Activated CD8-positive, alpha-beta memory T cell treated with anti-CD3 and anti-CD28 coated beads, Interleukin-2, amount 10 ng/mL, durations not matched to agents 7 days and 5 days (primary cell): ENCODE measurements at regions not wholly inside any gene's neighbourhood (a gene's known extent, or its start where the extent isn't known, plus 50 kb on each side); places are given as distances from the start of the nearest gene placed in this dataset.
"Not testable (repeated sequence)": the region's sequence is repeated elsewhere in the genome, so short reads cannot be mapped to it uniquely, and the experiment has no call there.

ENCODE experiments used
- ATAC-seq: fragments of 150-1000 bp; cut with Tn5 transposase; one replicate; pipeline ENCODE4 v1.10.0; 2021; ENCODE audit warnings: moderate library complexity
- CTCF ChIA-PET: fragments of 350-600 bp; sonication (Branson Sonifier 250); formaldehyde crosslinking; loops from one replicate; lab custom pipeline; 2021; ENCODE audit warnings: antibody characterized with exemption; lab: Charles Lee
- DNase-seq: peaks from one replicate; pipeline ENCODE4 v3.0.0-alpha.2; 2020
- H3K27ac Mint-ChIP-seq: one replicate; pipeline ENCODE4 v1.8.0; 2021; ENCODE audit warnings: mild to moderate bottlenecking, mixed read lengths
- H3K27me3 Mint-ChIP-seq: one replicate; pipeline ENCODE4 v1.8.0; 2021; ENCODE audit warnings: mixed read lengths
- H3K36me3 Mint-ChIP-seq: one replicate; pipeline ENCODE4 v1.8.0; 2021; ENCODE audit warnings: mild to moderate bottlenecking, mixed read lengths
- H3K4me1 Mint-ChIP-seq: one replicate; pipeline ENCODE4 v1.8.0; 2021; ENCODE audit warnings: mixed read lengths
- H3K4me3 Mint-ChIP-seq: one replicate; pipeline ENCODE4 v1.8.0; 2021; ENCODE audit warnings: mild to moderate bottlenecking, moderate library complexity, mixed read lengths
- H3K9me3 Mint-ChIP-seq: one replicate; pipeline ENCODE4 v1.8.0; 2022; ENCODE audit warnings: low read depth, mixed read lengths

DNA sequence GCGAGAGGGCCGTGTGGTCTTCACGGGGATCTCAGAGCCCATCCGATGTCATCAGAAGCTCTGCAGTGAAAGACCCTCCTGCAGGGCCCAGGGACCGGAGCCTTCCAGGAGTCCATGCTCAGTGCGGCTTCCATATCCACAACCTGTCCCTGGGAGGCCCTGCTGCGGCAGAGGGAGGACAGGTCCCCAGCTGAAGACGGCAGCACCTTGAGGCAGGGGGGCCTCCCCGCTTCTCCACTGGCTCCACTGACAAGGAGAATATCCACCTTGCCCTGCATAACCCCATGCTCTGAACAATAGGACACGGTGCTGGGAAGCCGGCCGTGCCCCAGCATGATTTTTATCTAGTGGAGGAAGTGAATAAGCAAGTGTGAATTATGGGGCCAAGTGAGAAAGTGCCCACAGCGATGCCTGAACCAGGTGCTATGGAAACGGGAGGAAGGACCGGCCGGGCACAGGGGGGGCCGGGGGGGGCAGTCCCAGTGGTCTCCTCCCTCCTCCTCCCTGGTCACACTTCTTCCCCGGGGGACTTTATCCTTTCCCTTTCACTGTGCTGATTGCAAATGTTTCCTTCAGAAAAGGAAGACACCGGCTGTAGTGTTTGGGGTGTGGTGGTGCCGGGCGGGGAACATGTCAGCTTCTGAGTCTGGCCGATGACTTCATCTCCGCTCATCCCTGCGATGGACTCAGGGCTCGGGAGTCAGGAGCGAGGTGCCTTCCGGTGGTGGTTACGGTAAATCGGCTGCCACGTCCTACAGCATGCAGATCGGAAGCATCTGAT, 225.1 kb downstream of the ERMARD start:
- Mint-ChIP-seq H3K27ac (no peak overlapping the region), H3K4me1 (no peaks in the 10 kb centered on the region), H3K27me3 (peaks cover 11% of the 10 kb centered on the region), H3K9me3 (no peaks in the 10 kb centered on the region), H3K4me3 (no peak overlapping the region), H3K36me3 (no peaks in the 10 kb centered on the region)
- DNase-seq (no peak), ATAC-seq (no peak)
- CTCF ChIA-PET = no interaction called here

DNA sequence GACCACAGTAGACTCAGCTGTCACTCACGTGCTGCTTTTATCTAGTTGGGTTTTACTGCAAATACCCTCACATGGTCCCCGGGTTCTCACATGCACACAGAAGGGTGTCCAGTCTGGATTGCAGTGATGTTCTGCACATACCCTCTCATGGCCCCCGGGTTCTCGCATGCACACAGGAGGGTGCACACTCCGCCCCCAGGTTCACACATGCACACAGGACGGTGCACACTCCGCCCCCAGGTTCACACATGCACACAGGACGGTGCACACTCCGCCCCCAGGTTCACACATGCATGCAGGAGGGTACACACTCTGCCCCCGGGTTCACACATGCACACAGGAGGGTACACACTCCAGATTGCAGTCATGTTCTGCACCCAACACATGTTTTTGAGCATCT, 224.3 kb downstream of the ERMARD start:
- Mint-ChIP-seq H3K27ac (no peak overlapping the region), H3K9me3 (no peaks in the 10 kb centered on the region), H3K4me3 (no peak overlapping the region), H3K36me3 (no peaks in the 10 kb centered on the region), H3K27me3 (peaks cover 11% of the 10 kb centered on the region), H3K4me1 (no peaks in the 10 kb centered on the region)
- no peak for DNase-seq
- no peak for ATAC-seq
- CTCF ChIA-PET = no interaction called here

DNA sequence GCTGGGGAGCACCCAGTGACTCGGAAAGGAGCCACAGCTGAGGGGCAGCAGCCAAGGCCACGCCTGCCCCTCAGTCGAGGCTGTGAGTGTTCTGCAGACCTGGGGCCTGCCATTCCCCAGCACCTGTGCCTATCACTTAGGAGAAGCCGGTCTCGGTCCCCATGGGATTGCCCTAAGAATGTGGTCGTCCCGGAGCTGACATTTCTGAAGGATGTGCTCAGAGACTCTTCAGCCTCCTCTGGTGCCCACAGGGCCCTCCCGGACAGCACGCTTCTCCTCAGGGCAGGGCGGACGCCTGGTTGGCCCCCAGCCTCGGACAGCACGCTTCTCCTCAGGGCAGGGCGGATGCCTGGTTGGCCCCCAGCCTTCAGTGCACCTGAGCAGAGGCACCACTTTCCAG, 223.9 kb downstream of the ERMARD start:
- peaks cover 8% of the 10 kb centered on the region for H3K27me3 Mint-ChIP-seq
- no peaks in the 10 kb centered on the region for H3K4me1 Mint-ChIP-seq
- ATAC-seq = no peak
- no peak overlapping the region for H3K4me3 Mint-ChIP-seq
- CTCF ChIA-PET = no interaction called here
- no peaks in the 10 kb centered on the region for H3K9me3 Mint-ChIP-seq
- DNase-seq = no peak
- H3K36me3 Mint-ChIP-seq = no peaks in the 10 kb centered on the region
- H3K27ac Mint-ChIP-seq = no peak overlapping the region

DNA sequence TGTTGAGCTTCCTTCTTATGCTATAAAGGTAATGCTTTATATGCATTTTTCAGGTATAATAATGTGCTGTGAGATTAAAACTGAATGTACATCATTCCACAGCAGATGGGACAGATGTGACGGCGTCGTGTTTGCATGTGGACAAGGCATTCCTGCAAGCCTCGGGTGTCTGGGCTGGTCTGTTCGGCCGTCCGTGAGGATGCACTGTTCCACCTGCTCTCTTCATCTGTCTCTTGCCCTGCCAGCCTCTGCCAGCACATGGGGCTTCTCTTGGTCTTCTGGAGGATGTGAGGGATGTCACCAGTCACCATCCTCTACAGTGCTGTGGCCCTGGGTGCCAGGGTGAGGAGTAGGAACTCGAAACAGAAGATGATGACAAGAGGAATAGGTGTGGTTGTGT, 223.2 kb downstream of the ERMARD start:
- Mint-ChIP-seq H3K9me3 (no peaks in the 10 kb centered on the region), H3K4me3 (no peak overlapping the region), H3K4me1 (no peaks in the 10 kb centered on the region), H3K36me3 (no peaks in the 10 kb centered on the region), H3K27me3 (peaks cover 8% of the 10 kb centered on the region), H3K27ac (no peak overlapping the region)
- no peak for DNase-seq
- no peak for ATAC-seq
- CTCF ChIA-PET = no interaction called here

DNA sequence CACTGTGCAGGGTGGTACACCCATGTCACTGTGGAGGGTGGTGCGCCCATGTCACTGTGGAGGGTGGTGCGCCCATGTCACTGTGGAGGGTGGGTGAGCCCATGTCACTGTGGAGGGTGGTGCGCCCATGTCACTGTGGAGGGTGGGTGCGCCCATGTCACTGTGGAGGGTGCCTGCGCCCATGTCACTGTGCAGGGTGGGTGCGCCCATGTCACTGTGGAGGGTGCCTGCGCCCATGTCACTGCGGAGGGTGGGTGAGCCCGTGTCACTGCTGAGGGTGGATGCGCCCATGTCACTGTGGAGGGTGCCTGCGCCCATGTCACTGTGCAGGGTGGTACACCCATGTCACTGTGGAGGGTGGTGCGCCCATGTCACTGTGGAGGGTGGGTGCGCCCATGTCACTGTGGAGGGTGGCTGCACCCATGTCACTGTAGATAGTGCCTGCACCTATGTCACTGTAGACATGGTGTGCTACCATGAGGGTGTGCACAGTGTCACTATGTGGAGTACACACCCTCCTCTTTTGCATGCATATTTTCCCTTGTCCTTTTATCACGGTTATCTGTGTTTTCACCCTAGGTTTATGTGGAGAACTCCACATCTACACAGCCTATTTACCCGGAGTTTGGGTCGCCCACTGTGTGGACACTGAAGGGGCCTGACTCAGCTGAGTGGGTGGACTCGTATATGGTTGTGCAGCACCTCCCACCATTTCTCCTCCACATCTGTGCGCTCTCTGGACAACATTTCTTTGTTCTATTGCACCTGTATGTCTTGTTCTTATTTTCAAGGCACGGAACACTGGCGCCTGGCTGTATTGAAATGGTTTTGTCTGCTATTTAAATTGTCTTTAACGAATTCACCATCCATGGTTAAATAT, 222.4 kb downstream of the ERMARD start:
- DNase-seq, CTCF ChIA-PET, H3K9me3 Mint-ChIP-seq, H3K36me3 Mint-ChIP-seq, H3K4me1 Mint-ChIP-seq, H3K27ac Mint-ChIP-seq, ATAC-seq, H3K4me3 Mint-ChIP-seq, H3K27me3 Mint-ChIP-seq: not testable (repeated sequence)

DNA sequence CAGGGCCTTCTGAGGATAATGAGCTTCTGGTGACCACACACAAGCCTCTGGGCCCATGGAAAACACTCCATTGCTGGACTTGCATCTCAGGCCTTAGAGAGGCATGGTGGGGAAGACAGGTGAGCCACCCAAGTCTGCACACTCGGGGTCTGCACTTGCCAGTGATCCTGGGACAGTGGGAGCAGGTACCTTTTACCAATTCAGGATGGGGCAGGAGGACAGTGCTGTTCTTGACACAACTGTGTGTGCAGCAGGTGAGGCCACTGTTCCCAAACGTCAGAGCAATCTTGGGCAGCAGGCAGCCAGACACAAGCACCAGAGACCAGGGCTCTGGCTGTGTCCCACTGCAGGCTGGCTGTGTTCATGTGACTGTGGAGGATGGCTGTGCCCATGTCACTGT, 221.3 kb downstream of the ERMARD start:
- DNase-seq = no peak
- no peak for ATAC-seq
- CTCF ChIA-PET = no interaction called here
- H3K27me3 Mint-ChIP-seq = peaks cover 8% of the 10 kb centered on the region
- no peaks in the 10 kb centered on the region for H3K4me1 Mint-ChIP-seq
- H3K27ac Mint-ChIP-seq = no peak overlapping the region
- no peaks in the 10 kb centered on the region for H3K36me3 Mint-ChIP-seq
- H3K9me3 Mint-ChIP-seq = no peaks in the 10 kb centered on the region
- no peak overlapping the region for H3K4me3 Mint-ChIP-seq

DNA sequence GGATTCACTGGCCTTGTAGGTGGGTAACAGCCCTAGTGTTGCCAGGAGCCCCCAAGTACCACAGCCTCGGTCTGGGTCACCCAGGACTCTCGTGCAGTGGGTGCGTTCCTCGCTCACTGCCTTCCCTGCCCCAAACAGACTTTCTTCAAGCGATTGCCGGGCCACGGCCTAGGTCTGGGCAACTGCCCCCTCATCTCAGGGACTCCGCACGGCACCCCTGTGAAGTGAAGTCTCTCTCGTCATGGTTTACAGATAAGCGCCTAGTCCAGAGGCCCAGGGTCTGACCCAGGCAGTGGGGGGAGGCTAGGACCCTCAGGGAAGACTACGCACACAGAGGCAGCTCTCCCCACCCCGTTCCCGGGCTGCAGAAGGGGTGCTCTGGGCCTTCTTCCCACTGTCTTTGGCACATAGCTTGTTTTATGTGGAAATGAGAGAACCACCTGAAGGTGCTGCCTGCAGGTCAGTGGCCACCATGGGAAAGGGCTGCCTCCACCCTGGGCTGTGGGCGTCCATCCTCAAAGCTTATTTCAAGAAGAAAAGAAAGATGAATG, 220.8 kb downstream of the ERMARD start:
- Mint-ChIP-seq H3K36me3 (no peaks in the 10 kb centered on the region), H3K4me1 (no peaks in the 10 kb centered on the region), H3K27ac (no peak overlapping the region), H3K9me3 (no peaks in the 10 kb centered on the region), H3K27me3 (peaks cover 2% of the 10 kb centered on the region), H3K4me3 (no peak overlapping the region)
- CTCF ChIA-PET = no interaction called here
- DNase-seq (no peak), ATAC-seq (no peak)

DNA sequence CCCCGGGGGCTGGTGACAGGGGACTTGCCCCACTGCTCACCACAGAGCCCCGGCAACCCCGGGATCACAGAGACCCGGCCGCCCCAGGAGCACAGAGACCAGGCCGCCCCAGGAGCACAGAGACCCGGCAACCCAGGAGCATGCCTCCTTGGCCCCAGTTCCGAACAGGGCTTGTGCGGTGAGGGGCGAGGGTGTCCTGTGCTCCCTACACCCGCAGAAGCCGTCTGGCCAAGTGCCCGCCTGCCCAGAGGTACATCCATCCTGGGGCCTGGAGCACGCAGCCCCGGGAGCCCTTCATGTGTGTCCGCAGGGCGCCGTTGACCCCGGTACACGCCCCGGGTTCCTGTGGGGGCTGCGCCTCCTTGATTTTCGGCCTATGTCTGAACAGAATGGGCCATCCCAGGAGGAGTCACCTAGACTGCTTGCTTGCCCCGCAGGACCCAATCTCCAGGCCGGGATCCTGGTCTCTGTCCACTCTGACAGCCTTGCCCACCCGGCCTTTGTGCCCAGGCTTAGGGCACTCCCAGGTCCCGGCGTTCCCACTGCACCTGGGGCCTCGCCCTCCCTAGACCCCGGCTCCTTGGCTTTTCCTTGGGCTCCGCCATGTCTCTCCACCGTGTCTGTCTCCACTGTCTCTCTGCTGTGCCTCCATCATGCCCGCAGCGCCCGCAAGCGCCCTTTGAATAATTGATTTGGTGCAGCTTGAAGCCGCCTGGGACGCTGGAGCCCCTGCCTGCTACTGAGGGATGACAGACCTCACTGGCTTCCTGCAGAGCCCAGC, 219.8 kb downstream of the ERMARD start:
- Mint-ChIP-seq H3K4me3 (no peak overlapping the region), H3K27ac (no peak overlapping the region), H3K36me3 (no peaks in the 10 kb centered on the region), H3K4me1 (no peaks in the 10 kb centered on the region), H3K9me3 (no peaks in the 10 kb centered on the region), H3K27me3 (peaks cover 2% of the 10 kb centered on the region)
- CTCF ChIA-PET = no interaction called here
- no peak for DNase-seq
- no peak for ATAC-seq

DNA sequence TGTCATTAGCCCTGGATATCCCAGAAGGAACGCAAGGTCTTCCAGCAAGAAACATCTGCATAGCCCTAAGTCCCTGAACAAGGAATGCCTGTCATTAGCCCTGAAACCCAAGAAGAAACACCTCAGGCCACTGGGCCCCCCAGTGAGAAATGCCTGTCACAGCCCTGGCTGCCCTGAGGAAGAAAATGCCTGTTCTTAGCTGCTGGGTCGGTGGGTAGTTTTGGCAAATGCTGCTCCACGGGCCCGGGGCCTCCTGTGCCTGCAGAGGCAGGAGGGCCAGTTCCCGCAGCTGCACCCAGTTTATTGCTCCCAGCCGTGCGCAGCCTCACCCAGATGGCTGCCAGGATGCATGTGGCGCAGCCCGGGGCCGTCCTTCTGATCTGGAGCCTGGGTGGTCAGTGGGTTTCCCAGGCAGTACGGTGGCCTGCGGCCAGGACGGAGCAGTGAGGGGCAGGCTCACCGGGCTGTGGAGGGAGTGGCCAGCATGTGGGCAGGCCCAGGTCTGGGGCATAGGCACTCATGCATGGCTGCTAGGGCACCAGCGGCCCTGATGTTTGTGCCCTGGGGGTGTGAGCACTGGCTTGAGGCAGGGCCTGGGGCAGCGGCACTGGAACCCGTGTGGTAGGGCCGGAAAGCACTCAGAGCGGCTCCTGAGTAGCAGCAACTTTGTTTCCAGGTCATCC, 219.0 kb downstream of the ERMARD start:
- CTCF ChIA-PET = no interaction called here
- Mint-ChIP-seq H3K36me3 (no peaks in the 10 kb centered on the region), H3K27me3 (peaks cover 3% of the 10 kb centered on the region), H3K4me3 (no peak overlapping the region), H3K9me3 (no peaks in the 10 kb centered on the region), H3K4me1 (no peaks in the 10 kb centered on the region), H3K27ac (no peak overlapping the region)
- ATAC-seq (no peak), DNase-seq (no peak)

DNA sequence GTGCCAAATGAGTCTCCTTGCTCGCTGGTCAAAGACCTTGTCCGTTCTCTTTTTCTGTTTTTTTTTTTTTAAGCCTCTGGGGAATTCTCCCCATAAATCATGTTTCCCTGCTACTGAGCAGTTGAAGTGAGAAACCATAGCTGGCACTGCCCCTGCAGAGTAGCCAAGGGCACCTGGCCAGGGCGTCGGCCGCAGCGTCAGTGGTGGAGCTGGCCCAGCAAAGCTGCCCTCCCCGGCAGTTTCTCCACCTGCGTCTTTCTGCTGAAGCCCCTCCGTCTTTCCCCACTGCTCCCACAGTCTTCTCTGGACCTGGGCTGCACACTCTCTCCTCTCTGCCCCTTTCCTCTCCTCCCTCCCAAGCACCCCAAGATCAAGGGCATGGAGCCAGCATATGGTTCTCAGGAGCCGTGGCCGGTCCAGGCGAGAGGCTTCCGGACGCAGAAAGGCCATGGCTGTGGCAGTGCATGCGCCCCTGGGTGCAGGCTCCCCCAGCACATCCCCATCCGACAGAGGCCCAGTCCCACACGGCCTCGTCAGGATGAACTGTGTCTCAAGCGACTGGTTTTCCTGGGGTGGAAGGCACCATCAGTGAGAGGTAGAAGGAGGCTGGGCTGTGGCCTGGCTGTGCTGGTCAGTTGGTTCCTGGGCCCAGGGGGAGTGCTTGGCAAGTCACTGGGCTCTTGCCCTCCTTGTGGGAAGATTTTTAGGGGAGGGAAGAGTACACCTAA, 218.1 kb downstream of the ERMARD start:
- DNase-seq = no peak
- H3K36me3 Mint-ChIP-seq = no peaks in the 10 kb centered on the region
- CTCF ChIA-PET = no interaction called here

DNA sequence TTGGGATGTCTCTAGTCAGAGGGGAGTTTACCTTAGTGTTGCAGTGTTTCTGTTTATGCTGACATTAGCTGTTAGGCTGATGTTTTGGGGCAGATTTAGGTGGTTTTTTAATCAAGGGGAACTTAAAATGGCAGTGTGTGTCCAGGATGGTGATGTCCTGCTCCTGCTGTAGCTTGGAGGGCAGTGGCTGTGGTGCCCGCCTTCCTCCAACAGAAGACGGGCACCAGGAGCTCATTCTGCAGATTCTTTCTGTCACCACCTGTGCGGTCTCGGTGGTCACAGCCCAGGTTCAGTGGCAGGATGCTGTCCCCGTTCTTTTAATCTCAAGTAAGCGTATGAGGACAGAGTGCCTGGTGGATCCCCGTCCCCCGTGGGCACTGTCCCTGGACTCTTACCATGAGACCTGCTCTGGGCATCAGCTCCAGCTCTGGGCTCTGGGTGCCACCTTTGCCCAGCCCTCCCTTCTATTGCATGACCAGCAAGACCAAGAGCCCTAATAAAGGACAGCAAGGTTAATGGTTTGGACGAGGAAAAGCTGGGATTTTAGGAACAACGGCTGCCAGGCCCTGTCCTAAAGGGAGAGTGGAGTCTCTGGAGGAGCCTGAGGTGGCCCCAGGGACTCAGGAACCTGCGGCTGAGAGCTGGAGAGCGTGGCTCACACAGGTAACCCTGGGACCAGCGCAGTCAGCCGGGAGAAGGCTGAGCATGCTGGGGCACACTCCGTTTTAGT, 217.3 kb downstream of the ERMARD start:
- Mint-ChIP-seq H3K9me3 (no peaks in the 10 kb centered on the region), H3K36me3 (no peaks in the 10 kb centered on the region), H3K4me1 (no peaks in the 10 kb centered on the region), H3K27ac (no peak overlapping the region), H3K27me3 (peaks cover 3% of the 10 kb centered on the region), H3K4me3 (no peak overlapping the region)
- CTCF ChIA-PET = no interaction called here
- ATAC-seq (no peak), DNase-seq (peak; percentile 19)

More for the DNA sequence above, 218.1 kb downstream of the ERMARD start:
- peaks cover 3% of the 10 kb centered on the region for H3K27me3 Mint-ChIP-seq
- no peak for ATAC-seq
- H3K4me3 Mint-ChIP-seq = no peak overlapping the region
- no peak overlapping the region for H3K27ac Mint-ChIP-seq
- no peaks in the 10 kb centered on the region for H3K4me1 Mint-ChIP-seq
- H3K9me3 Mint-ChIP-seq = no peaks in the 10 kb centered on the region

DNA sequence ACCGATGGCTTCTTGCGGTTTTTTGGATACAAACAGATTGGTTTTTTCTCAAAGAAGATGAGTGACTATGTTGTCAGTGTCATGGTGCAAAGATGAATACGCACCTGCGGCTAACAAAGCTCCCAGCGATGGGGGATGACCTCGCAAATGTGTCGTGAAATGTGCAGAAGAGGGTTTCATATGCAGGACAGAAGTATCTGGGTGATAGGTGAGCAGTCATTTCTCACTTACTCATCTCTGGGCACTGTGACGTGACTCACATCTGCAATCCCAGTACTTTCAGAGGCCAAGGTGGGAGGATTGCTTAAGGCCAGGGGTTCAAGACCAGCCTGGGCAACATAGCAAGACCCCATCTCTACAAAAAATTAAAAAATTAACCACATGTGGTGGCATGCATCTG, 216.3 kb downstream of the ERMARD start:
- Mint-ChIP-seq H3K4me3 (no peak overlapping the region), H3K9me3 (no peaks in the 10 kb centered on the region), H3K27ac (no peak overlapping the region), H3K4me1 (no peaks in the 10 kb centered on the region), H3K27me3 (peaks cover 10% of the 10 kb centered on the region), H3K36me3 (no peaks in the 10 kb centered on the region)
- CTCF ChIA-PET = no interaction called here
- ATAC-seq = no peak
- peak; percentile 38 for DNase-seq
